ENCODE measurements at regions not wholly inside any gene's neighbourhood (a gene's known extent, or its start where the extent isn't known, plus 50 kb on each side); places are given as distances from the start of the nearest gene placed in this dataset.

- TF ChIP-seq POLR2A (IDR thresholded peaks at IDR 0.05): no peak
- TF ChIP-seq CTCF (IDR thresholded peaks at IDR 0.05): no peak
- Histone ChIP-seq H3K27me3 (no peaks in the 10 kb centered on the region), H3K27ac (no peak overlapping the region), H3K9me3 (no peaks in the 10 kb centered on the region), H3K4me1 (no peaks in the 10 kb centered on the region), H3K4me3 (no peak overlapping the region), H3K36me3 (no peaks in the 10 kb centered on the region)
- no peak for DNase-seq
These were observed 551.5 kb upstream of the ATP2B1 start for GRCh38 chr12:90260136-90260535.

- no peak for DNase-seq
These were observed 549.4 kb upstream of the ATP2B1 start for GRCh38 chr12:90257927-90258624.

GRCh38 chr12:90254796-90255195 is 546.2 kb upstream of the ATP2B1 start:
- DNase-seq: no peak
- Histone ChIP-seq H3K27ac (no peak overlapping the region), H3K4me3 (no peak overlapping the region), H3K4me1 (peaks cover 0 to 4% (median 0%) of the 10 kb centered on the region in 4 donors), H3K36me3 (no peaks in the 10 kb centered on the region), H3K27me3 (no peaks in the 10 kb centered on the region), H3K9me3 (no peaks in the 10 kb centered on the region)
- TF ChIP-seq CTCF (IDR thresholded peaks at IDR 0.05) (no peak), POLR2A (IDR thresholded peaks at IDR 0.05) (no peak)

More at GRCh38 chr12:90257927-90258624, 549.4 kb upstream of the ATP2B1 start:
- Histone ChIP-seq H3K4me1 (peaks cover 0 to 4% (median 0%) of the 10 kb centered on the region in 4 donors), H3K4me3 (no peak overlapping the region), H3K27ac (no peak overlapping the region), H3K36me3 (no peaks in the 10 kb centered on the region), H3K27me3 (no peaks in the 10 kb centered on the region), H3K9me3 (no peaks in the 10 kb centered on the region)
- TF ChIP-seq CTCF (IDR thresholded peaks at IDR 0.05) (no peak), POLR2A (IDR thresholded peaks at IDR 0.05) (no peak)

- TF ChIP-seq POLR2A (IDR thresholded peaks at IDR 0.05): no peak
- TF ChIP-seq CTCF (IDR thresholded peaks at IDR 0.05): peak in 4 of 6 experiments; percentile 6 to 47 (median 15)
- Histone ChIP-seq H3K36me3 (no peaks in the 10 kb centered on the region), H3K27ac (peak overlapping the region in 2 of 4 donors; percentile 10 to 51), H3K4me1 (peaks cover 0 to 4% (median 0%) of the 10 kb centered on the region in 4 donors), H3K4me3 (no peak overlapping the region), H3K27me3 (no peaks in the 10 kb centered on the region), H3K9me3 (no peaks in the 10 kb centered on the region)
- DNase-seq: peak; percentile 56 to 91 (median 90)
These were observed 545.1 kb upstream of the ATP2B1 start for GRCh38 chr12:90253674-90254181.

- no peaks in the 10 kb centered on the region for H3K36me3 ChIP-seq
These were observed 544.5 kb upstream of the ATP2B1 start for GRCh38 chr12:90253136-90253535.

More at GRCh38 chr12:90253136-90253535, 544.5 kb upstream of the ATP2B1 start:
- H3K27me3 ChIP-seq: no peaks in the 10 kb centered on the region
- peak overlapping the region in 1 of 4 donors; percentile 51 for H3K27ac ChIP-seq
- DNase-seq: peak in 1 of 3 donors; percentile 20
- peaks cover 0 to 4% (median 0%) of the 10 kb centered on the region in 4 donors for H3K4me1 ChIP-seq
- TF ChIP-seq CTCF (IDR thresholded peaks at IDR 0.05) (no peak), POLR2A (IDR thresholded peaks at IDR 0.05) (no peak)
- no peak overlapping the region for H3K4me3 ChIP-seq
- H3K9me3 ChIP-seq: no peaks in the 10 kb centered on the region
